K562 (cell line): ENCODE measurements at regions not wholly inside any gene's neighbourhood (a gene's known extent, or its start where the extent isn't known, plus 50 kb on each side); places are given as distances from the start of the nearest gene placed in this dataset.

Source experiments
- FOXA1 ChIP-seq: fragments of 450-650 bp; IDR thresholded peaks from 2 replicates; pipeline ENCODE4 v1.6.1; 2016; ENCODE audit warnings: mild to moderate bottlenecking, borderline replicate concordance
- KAT7 ChIP-seq: sonication (generic); formaldehyde crosslinking; IDR thresholded peaks from 2 replicates; pipeline ENCODE4 v1.8.0; 2022; ENCODE audit warnings: missing genetic modification reagents, mild to moderate bottlenecking, borderline replicate concordance
- ZNF24 ChIP-seq: fragments of 450-650 bp; IDR thresholded peaks from 2 replicates; pipeline ENCODE4 v1.6.1; 2016
- TF ChIP-seq, protein P1 (sequence below): sonication (generic); formaldehyde crosslinking; IDR thresholded peaks from 2 replicates; pipeline ENCODE4 v1.8.0; 2022; ENCODE audit warnings: mild to moderate bottlenecking, missing genetic modification reagents
- TF ChIP-seq, protein P2 (sequence below): fragments of 450-650 bp; formaldehyde crosslinking; IDR thresholded peaks from 2 replicates; pipeline ENCODE4 v1.4.0; 2020; ENCODE audit warnings: mild to moderate bottlenecking, moderate library complexity
- TF ChIP-seq, protein P3 (sequence below): fragments of 250-450 bp; sonication (Bioruptor Pico); IDR thresholded peaks from 2 replicates; pipeline ENCODE4 v1.4.0; 2020; ENCODE audit warnings: mild to moderate bottlenecking, moderate library complexity, borderline replicate concordance
- TF ChIP-seq, protein P4 (sequence below): sonication (generic); formaldehyde crosslinking; IDR thresholded peaks from 2 replicates; pipeline ENCODE4 v1.4.0; 2020; ENCODE audit warnings: mild to moderate bottlenecking, missing genetic modification reagents

DNA sequence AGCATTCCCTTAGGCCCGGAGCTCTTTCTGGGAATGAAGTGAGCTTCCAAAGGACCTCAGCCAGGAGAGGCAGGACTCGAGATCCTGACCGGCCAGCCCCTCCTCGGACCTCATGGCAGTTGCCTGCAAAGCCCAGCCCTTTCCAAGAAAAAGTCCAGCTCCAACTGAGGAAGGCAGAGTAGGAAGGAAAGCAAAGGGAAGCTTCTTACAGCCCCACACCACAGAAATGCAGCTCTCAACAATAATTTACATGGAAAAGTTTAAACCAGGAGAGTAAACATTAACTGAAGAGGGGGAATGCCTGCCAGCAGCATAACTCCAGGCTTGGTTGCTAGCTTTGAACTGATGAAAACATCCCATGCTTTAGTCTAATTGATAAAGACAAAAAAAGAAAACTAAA is 153.9 kb upstream of the PFKP start (continued):
- TF ChIP-seq, protein P1, sequence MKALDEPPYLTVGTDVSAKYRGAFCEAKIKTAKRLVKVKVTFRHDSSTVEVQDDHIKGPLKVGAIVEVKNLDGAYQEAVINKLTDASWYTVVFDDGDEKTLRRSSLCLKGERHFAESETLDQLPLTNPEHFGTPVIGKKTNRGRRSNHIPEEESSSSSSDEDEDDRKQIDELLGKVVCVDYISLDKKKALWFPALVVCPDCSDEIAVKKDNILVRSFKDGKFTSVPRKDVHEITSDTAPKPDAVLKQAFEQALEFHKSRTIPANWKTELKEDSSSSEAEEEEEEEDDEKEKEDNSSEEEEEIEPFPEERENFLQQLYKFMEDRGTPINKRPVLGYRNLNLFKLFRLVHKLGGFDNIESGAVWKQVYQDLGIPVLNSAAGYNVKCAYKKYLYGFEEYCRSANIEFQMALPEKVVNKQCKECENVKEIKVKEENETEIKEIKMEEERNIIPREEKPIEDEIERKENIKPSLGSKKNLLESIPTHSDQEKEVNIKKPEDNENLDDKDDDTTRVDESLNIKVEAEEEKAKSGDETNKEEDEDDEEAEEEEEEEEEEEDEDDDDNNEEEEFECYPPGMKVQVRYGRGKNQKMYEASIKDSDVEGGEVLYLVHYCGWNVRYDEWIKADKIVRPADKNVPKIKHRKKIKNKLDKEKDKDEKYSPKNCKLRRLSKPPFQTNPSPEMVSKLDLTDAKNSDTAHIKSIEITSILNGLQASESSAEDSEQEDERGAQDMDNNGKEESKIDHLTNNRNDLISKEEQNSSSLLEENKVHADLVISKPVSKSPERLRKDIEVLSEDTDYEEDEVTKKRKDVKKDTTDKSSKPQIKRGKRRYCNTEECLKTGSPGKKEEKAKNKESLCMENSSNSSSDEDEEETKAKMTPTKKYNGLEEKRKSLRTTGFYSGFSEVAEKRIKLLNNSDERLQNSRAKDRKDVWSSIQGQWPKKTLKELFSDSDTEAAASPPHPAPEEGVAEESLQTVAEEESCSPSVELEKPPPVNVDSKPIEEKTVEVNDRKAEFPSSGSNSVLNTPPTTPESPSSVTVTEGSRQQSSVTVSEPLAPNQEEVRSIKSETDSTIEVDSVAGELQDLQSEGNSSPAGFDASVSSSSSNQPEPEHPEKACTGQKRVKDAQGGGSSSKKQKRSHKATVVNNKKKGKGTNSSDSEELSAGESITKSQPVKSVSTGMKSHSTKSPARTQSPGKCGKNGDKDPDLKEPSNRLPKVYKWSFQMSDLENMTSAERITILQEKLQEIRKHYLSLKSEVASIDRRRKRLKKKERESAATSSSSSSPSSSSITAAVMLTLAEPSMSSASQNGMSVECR: no peak
- TF ChIP-seq, protein P2, sequence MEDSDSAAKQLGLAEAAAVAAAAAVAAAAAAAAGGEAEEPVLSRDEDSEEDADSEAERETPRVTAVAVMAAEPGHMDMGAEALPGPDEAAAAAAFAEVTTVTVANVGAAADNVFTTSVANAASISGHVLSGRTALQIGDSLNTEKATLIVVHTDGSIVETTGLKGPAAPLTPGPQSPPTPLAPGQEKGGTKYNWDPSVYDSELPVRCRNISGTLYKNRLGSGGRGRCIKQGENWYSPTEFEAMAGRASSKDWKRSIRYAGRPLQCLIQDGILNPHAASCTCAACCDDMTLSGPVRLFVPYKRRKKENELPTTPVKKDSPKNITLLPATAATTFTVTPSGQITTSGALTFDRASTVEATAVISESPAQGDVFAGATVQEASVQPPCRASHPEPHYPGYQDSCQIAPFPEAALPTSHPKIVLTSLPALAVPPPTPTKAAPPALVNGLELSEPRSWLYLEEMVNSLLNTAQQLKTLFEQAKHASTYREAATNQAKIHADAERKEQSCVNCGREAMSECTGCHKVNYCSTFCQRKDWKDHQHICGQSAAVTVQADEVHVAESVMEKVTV (CRISPR knock-in tag): no peak
- TF ChIP-seq ZNF24 (no peak), KAT7 (CRISPR knock-in tag) (no peak), FOXA1 (no peak)
- TF ChIP-seq, protein P3, sequence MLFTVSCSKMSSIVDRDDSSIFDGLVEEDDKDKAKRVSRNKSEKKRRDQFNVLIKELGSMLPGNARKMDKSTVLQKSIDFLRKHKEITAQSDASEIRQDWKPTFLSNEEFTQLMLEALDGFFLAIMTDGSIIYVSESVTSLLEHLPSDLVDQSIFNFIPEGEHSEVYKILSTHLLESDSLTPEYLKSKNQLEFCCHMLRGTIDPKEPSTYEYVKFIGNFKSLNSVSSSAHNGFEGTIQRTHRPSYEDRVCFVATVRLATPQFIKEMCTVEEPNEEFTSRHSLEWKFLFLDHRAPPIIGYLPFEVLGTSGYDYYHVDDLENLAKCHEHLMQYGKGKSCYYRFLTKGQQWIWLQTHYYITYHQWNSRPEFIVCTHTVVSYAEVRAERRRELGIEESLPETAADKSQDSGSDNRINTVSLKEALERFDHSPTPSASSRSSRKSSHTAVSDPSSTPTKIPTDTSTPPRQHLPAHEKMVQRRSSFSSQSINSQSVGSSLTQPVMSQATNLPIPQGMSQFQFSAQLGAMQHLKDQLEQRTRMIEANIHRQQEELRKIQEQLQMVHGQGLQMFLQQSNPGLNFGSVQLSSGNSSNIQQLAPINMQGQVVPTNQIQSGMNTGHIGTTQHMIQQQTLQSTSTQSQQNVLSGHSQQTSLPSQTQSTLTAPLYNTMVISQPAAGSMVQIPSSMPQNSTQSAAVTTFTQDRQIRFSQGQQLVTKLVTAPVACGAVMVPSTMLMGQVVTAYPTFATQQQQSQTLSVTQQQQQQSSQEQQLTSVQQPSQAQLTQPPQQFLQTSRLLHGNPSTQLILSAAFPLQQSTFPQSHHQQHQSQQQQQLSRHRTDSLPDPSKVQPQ (CRISPR knock-in tag): no peak
- TF ChIP-seq, protein P4, sequence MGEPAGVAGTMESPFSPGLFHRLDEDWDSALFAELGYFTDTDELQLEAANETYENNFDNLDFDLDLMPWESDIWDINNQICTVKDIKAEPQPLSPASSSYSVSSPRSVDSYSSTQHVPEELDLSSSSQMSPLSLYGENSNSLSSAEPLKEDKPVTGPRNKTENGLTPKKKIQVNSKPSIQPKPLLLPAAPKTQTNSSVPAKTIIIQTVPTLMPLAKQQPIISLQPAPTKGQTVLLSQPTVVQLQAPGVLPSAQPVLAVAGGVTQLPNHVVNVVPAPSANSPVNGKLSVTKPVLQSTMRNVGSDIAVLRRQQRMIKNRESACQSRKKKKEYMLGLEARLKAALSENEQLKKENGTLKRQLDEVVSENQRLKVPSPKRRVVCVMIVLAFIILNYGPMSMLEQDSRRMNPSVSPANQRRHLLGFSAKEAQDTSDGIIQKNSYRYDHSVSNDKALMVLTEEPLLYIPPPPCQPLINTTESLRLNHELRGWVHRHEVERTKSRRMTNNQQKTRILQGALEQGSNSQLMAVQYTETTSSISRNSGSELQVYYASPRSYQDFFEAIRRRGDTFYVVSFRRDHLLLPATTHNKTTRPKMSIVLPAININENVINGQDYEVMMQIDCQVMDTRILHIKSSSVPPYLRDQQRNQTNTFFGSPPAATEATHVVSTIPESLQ: no peak
